Retinal pigment epithelial cell (primary cell): ENCODE measurements at regions not wholly inside any gene's neighbourhood (a gene's known extent, or its start where the extent isn't known, plus 50 kb on each side); places are given as distances from the start of the nearest gene placed in this dataset.

Experiments used
- DNase-seq: peaks from one replicate; pipeline ENCODE4 v3.0.0-alpha.2; 2010; ENCODE audit warnings: low read depth
- H3K4me3 ChIP-seq: 2 replicates; pipeline ENCODE4 v1.5.1; 2011; ENCODE audit warnings: mild to moderate bottlenecking, low read length, control low read depth, moderate library complexity
- TF ChIP-seq, protein P1 (sequence below): conservative IDR thresholded peaks from 2 replicates; pipeline ENCODE4 v1.5.1; 2011; ENCODE audit warnings: low read depth, low read length, control low read depth, inconsistent platforms

DNA sequence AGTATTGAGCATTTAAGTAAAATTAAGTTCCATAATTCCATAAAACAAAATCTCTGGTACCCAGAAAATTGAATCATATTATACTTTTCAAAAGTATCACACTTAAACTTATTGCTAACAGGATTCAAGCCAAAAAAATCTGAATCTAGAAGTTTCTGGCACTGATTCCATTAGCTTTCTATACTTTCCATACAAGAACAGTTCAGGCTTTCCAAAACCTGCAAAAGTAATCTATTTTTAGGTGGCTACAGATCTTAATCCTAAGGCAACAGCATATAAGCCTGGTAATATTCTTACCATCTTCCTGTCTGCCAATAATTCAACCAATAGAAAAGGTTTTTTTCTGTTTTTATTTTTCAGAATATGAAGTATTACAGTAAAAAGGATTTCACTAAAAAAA lies 185.0 kb downstream of the CRPPA start:
- TF ChIP-seq, protein P1, sequence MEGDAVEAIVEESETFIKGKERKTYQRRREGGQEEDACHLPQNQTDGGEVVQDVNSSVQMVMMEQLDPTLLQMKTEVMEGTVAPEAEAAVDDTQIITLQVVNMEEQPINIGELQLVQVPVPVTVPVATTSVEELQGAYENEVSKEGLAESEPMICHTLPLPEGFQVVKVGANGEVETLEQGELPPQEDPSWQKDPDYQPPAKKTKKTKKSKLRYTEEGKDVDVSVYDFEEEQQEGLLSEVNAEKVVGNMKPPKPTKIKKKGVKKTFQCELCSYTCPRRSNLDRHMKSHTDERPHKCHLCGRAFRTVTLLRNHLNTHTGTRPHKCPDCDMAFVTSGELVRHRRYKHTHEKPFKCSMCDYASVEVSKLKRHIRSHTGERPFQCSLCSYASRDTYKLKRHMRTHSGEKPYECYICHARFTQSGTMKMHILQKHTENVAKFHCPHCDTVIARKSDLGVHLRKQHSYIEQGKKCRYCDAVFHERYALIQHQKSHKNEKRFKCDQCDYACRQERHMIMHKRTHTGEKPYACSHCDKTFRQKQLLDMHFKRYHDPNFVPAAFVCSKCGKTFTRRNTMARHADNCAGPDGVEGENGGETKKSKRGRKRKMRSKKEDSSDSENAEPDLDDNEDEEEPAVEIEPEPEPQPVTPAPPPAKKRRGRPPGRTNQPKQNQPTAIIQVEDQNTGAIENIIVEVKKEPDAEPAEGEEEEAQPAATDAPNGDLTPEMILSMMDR = no peak
- DNase-seq = no peak
- H3K4me3 ChIP-seq = no peak overlapping the region

DNA sequence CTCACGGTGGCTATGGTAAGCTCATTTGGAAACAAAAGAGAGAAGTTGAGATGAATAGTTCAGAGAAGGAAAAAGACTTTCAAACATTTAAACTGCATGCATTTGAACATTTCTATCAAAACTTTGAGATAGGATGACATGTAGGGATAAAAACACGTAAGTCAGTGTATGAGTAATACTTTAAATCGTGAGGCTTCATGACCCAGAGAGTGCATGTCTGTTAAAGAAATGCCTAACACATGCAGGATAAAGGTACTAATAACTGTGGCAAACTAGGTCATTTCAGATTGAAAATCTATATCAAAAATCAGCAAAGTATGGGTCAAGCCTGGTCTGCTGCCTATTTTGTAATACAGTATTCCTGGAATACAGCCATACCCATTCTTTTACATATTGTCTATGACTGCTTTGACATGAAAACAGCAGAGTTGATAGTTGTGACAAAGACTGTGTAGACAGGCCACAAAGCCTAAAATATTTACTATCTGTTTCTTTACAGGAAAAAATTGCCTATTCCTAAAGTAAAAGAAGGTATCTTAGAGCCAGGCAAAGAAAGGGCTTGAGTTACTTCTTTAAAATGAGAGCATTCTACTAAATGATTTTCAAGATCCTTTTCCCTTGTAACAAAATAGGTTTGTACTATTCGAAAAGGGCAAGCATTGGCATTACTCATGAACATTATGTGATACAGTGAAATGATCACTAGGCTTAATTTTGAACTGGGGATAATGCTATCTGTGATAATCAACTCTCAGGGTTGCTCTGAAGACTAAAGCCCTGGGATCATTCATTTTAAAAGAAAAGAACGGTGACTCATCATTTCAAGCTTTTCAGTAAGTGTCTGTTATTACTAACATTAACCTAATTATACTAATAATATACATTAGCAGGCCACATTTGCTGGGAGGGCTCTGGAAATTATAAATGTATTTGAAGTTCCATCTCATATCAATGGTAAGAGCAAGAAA lies 185.9 kb downstream of the CRPPA start:
- no peak overlapping the region for H3K4me3 ChIP-seq
- TF ChIP-seq, protein P1 = no peak
- no peak for DNase-seq

DNA sequence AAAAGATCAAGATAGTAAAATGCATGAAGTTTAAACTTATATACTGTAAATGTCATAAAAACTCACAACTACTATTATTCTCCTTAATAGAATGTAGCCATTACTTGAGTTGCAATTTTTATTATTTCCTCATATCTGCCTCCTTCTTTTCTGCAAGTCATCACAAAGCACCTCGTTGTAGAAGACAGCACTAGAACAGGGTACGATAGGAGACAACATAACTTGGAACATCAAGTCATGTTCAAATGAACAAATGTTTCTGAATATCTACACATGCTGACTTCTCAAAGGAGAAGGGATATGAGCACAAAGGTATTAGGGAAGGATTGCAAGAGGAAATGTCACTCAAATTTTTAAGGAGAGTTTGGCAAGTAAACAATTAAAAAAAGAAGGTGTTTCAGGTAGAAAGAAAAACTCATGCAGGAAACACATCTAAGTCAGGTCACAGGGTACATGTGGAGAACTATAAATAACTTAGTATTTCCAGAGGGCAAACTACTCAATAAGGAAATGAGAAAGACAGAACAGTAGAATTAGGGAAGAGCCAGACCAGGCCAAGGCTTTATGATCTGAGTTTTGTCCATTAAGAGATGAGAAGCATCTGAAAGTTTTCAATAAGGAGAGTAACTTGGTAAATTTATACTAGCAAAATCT lies 186.7 kb downstream of the CRPPA start:
- TF ChIP-seq, protein P1 = no peak
- no peak for DNase-seq
- no peak overlapping the region for H3K4me3 ChIP-seq

DNA sequence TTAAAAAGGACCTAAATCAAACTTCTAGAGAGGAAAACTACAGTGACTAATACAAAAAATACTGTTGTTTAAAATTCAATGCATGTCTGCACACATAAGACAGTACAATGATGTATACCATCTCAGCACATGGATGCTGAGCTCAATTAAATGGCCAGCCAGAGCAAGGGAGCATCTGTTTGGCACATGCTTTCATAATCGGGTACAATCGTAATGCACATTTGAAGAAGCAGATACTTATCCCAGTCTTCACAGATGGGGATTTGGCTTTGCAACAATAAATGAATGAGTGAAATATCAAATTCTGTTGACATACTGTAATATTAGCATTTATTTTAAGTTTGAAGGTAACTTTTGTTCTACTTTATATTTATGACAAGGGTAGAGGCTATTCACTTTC lies 187.8 kb downstream of the CRPPA start:
- TF ChIP-seq, protein P1 = no peak
- DNase-seq = no peak
- no peak overlapping the region for H3K4me3 ChIP-seq

DNA sequence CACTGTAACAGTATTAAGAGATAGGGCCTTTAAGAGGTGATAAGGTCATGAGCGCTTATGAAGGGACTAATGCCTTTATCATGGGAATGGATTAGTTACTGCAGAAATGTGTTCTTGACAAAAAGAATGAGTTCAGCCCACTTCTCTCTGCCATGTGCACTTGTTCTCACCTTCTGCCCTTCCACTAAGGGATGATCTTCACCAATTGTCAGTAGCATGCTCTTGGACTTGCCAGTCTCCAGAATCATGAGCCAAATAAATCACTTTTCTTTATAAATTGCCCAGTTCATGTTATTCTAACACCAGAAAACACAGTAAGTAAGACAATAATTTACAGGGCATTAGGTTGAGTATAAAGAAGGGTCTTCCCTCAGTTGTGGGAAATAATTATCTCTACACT lies 189.1 kb downstream of the CRPPA start:
- no peak overlapping the region for H3K4me3 ChIP-seq
- TF ChIP-seq, protein P1 = no peak
- no peak for DNase-seq

DNA sequence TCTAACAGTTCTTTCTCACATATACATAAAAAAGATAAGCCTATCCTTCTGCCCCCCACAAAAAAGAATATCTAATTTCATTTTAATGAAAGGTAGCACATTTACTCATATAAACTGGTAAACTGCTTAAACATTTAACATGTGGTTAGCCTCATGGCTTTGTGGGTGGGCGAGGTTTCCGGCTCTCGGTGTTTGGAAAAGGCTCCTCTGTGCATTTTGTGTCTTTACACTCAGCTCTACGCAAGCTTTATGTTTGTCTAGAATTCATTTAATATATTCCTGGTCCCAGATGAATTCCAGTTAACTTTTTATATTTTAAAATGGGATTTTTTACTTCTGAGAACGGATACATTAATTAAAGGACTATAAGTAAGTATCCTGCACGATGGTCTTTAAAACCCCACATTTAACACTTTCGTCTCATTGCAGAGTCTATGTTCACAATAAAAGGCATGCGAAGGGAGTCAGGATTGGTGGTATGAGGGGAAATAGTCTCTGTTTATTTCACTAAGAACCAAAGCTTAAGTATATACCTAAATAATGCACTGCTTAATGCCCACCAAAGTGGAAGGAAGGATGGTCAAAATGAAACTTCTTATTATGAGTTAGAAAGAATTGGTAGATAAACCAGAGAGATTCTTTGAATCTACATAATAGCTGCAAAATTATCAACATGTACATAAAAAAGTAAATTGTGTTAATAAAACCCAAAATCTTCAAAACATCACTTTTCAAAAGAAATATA lies 197.2 kb downstream of the CRPPA start:
- TF ChIP-seq, protein P1 = no peak
- H3K4me3 ChIP-seq = no peak overlapping the region

More for the DNA sequence above, 197.2 kb downstream of the CRPPA start:
- DNase-seq = no peak
